ENCODE measurements at regions not wholly inside any gene's neighbourhood (a gene's known extent, or its start where the extent isn't known, plus 50 kb on each side); places are given as distances from the start of the nearest gene placed in this dataset.
A peak's percentile ranks its signal among the peaks of the same experiment; 100 is the strongest.

DNA sequence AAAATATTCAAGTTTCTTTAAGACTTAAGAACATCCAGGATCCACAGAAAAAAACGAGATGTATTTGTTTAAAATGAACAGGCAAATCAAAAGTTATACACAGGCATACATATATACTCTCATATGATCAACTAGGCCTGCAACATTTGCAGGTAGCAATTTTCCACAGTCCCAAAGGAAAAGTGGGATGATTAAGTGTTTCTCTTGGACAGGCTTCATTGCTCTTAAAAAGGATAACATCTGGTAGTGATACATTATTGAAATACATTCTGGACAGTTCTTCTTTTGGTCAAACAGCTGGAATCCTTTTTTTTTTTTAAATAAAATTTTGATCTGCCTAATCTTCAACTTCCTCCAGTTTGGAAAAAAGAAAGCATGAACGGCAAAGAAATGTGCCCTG is 114.8 kb upstream of the TDRD3 start (continued):
- no peak for TF ChIP-seq ZNF101 (CRISPR knock-in tag; IDR thresholded peaks at IDR 0.05; ENCODE audit: borderline replicate concordance, low read depth)
- TF ChIP-seq IKZF1 (IDR thresholded peaks at IDR 0.05) = no peak
- no peak for TF ChIP-seq MAFF (IDR thresholded peaks at IDR 0.05; ENCODE audit: low read depth, low read length)

DNA sequence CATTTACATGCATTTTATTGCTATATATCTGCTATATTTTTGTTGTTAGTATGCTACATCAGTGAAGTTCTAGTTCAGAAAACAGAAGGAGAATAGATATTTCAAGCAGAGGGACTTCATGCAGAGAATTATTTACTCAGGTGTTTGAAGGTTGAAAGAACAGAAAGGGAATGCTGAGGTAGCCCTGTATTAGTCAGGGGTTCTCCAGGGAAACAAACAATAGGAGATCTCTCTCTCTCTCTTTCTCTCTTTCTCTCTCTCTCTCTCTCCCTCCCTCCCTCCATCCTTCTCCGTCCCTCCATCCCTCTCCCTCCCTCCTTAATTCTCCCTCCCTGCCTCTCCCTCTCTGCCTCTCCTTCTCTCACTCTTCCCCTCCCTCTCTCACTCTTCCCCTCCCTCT is 114.3 kb upstream of the TDRD3 start:
- no peak for FAIRE-seq
- Histone ChIP-seq H3K27ac (ENCODE audit: extremely low read length, insufficient read depth, low read length) (no peak overlapping the region), H3K27me3 (ENCODE audit: control insufficient read depth in 1 of 2, insufficient read depth in 2 of 2, low read length in 2 of 2) (peaks cover 0 to 5% of the 10 kb centered on the region in 2 experiments; a peak in 1 of 5 replicates), H3K36me3 (replicated peaks in 1 of 2; ENCODE audit: control insufficient read depth in 1 of 2, insufficient read depth in 2 of 2, low read length in 2 of 2) (no peaks in the 10 kb centered on the region), H3K4me2 (ENCODE audit: low read depth, low read length) (no peak overlapping the region), H3K4me3 (replicated peaks in 1 of 3; ENCODE audit: insufficient read depth in 1 of 3, low read depth in 2 of 3, low read length in 3 of 3) (no peak overlapping the region), H4K20me1 (ENCODE audit: insufficient read depth, low read length) (no peaks in the 10 kb centered on the region), H2AFZ (ENCODE audit: low read length) (no peak overlapping the region), H3K79me2 (ENCODE audit: insufficient read depth, low read length) (no peaks in the 10 kb centered on the region), H3K9me3 (ENCODE audit: low read length) (no peaks in the 10 kb centered on the region), H3K9ac (ENCODE audit: insufficient read depth, low read depth, low read length) (no peak overlapping the region), H3K4me1 (ENCODE audit: insufficient read depth, low read length) (no peaks in the 10 kb centered on the region)
- ATAC-seq = no peak
- 41% methylated on average over 1 of the region's 1 CpG for WGBS (ENCODE audit: low lambda C conversion rate)
- in situ Hi-C loops (cut with HindIII; ENCODE audit: extremely low pct_ligation_motif_present, low pct_unique_long_range_greater_than_20kb) = no loop called here
- ChIA-PET CTCF (ENCODE audit: low intra/inter-chr PET ratio, low total read pairs) (no interaction called here), POLR2A (no interaction called here)
- intact Hi-C loops (cut with micrococcal nuclease; ENCODE audit: unreplicated experiment) = no loop called here
- DNase-seq (ENCODE audit: low spot score) = no peak
- BruUV-seq (replicated peaks) = no TSS peak
- no peak for TF ChIP-seq MYC (CRISPR knock-in tag; IDR thresholded peaks at IDR 0.05; ENCODE audit: borderline replicate concordance)
- TF ChIP-seq FOXA3 (CRISPR knock-in tag; IDR thresholded peaks at IDR 0.05) = no peak
- TF ChIP-seq HNRNPK (IDR thresholded peaks at IDR 0.05; ENCODE audit: low read depth, low read length, poor library complexity, severe bottlenecking) = peak; percentile 56

DNA sequence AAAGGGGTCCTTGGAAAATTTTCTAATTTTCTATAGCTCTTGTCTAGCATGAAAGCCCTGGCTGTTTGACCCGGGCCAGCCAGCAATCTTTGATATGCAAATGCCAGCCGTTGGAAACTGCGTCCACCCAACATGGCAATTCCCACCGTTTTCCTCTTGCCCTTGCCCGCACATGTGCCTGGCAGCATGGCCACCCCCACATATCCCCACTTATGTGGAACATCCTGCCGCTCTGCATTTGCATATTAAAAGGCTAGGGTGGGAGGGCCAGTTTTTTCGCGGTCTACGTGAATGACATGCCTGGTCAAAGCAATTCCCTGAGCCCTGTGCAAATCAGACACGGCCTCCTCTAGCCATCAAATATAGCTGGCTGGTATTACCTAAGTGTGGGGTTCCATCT is 110.3 kb upstream of the TDRD3 start:
- Histone ChIP-seq H3K4me3 (replicated peaks in 1 of 3; ENCODE audit: insufficient read depth in 1 of 3, low read depth in 2 of 3, low read length in 3 of 3) (no peak overlapping the region), H4K20me1 (ENCODE audit: insufficient read depth, low read length) (no peaks in the 10 kb centered on the region), H3K79me2 (ENCODE audit: insufficient read depth, low read length) (no peaks in the 10 kb centered on the region), H3K27ac (ENCODE audit: extremely low read length, insufficient read depth, low read length) (no peak overlapping the region), H3K9me3 (ENCODE audit: low read length) (no peaks in the 10 kb centered on the region), H3K4me2 (ENCODE audit: low read depth, low read length) (no peak overlapping the region), H2AFZ (ENCODE audit: low read length) (no peak overlapping the region), H3K27me3 (ENCODE audit: control insufficient read depth in 1 of 2, insufficient read depth in 2 of 2, low read length in 2 of 2) (peaks cover 0 to 6% of the 10 kb centered on the region in 2 experiments; a peak in 1 of 5 replicates), H3K4me1 (ENCODE audit: insufficient read depth, low read length) (no peaks in the 10 kb centered on the region), H3K9ac (ENCODE audit: insufficient read depth, low read depth, low read length) (no peak overlapping the region), H3K36me3 (replicated peaks in 1 of 2; ENCODE audit: control insufficient read depth in 1 of 2, insufficient read depth in 2 of 2, low read length in 2 of 2) (no peaks in the 10 kb centered on the region)
- FAIRE-seq (no peak), ATAC-seq (no peak), DNase-seq (ENCODE audit: low spot score) (no peak)
- in situ Hi-C loops (cut with HindIII; ENCODE audit: extremely low pct_ligation_motif_present, low pct_unique_long_range_greater_than_20kb) (no loop called here), intact Hi-C loops (cut with micrococcal nuclease; ENCODE audit: unreplicated experiment) (no loop called here)
- BruUV-seq (replicated peaks) = no TSS peak
- WGBS (ENCODE audit: low lambda C conversion rate) = 53% methylated on average over 10 of the region's 10 CpGs
- ChIA-PET CTCF (ENCODE audit: low intra/inter-chr PET ratio, low total read pairs) (no interaction called here), POLR2A (no interaction called here)
- TF ChIP-seq SAFB2 (CRISPR knock-in tag; IDR thresholded peaks at IDR 0.05; ENCODE audit: borderline replicate concordance, low read depth) = no peak
- no peak for TF ChIP-seq TBP (CRISPR knock-in tag; IDR thresholded peaks at IDR 0.05)
- no peak for TF ChIP-seq ZNF569 (CRISPR knock-in tag; IDR thresholded peaks at IDR 0.05; ENCODE audit: borderline replicate concordance)
- no peak for TF ChIP-seq EEA1 (CRISPR knock-in tag; IDR thresholded peaks at IDR 0.05; ENCODE audit: borderline replicate concordance)
- TF ChIP-seq ZNF766 (CRISPR knock-in tag; IDR thresholded peaks at IDR 0.05; ENCODE audit: borderline replicate concordance) = no peak
